ENCODE measurements at regions not wholly inside any gene's neighbourhood (a gene's known extent, or its start where the extent isn't known, plus 50 kb on each side); places are given as distances from the start of the nearest gene placed in this dataset.

DNA sequence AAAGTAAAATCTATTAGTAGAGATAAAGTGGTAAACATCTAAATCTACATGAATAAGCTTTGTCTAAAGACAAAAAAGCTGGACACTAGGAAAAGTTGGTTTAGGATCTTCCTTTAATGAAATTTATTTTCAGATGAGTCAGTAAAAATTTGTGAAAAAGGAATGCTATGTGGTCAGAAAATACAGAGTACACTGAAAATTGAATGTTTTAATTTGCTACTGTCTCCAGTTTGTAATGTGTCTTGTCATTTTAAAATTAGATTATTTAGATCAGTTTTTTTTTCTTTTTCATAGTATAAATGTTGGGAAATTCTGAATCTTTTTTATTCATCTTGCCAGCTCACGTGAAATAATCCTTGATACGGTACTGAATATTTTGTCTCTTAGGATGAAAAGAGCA is 56.9 kb downstream of the SLITRK6 start:
- TF ChIP-seq, protein P1, sequence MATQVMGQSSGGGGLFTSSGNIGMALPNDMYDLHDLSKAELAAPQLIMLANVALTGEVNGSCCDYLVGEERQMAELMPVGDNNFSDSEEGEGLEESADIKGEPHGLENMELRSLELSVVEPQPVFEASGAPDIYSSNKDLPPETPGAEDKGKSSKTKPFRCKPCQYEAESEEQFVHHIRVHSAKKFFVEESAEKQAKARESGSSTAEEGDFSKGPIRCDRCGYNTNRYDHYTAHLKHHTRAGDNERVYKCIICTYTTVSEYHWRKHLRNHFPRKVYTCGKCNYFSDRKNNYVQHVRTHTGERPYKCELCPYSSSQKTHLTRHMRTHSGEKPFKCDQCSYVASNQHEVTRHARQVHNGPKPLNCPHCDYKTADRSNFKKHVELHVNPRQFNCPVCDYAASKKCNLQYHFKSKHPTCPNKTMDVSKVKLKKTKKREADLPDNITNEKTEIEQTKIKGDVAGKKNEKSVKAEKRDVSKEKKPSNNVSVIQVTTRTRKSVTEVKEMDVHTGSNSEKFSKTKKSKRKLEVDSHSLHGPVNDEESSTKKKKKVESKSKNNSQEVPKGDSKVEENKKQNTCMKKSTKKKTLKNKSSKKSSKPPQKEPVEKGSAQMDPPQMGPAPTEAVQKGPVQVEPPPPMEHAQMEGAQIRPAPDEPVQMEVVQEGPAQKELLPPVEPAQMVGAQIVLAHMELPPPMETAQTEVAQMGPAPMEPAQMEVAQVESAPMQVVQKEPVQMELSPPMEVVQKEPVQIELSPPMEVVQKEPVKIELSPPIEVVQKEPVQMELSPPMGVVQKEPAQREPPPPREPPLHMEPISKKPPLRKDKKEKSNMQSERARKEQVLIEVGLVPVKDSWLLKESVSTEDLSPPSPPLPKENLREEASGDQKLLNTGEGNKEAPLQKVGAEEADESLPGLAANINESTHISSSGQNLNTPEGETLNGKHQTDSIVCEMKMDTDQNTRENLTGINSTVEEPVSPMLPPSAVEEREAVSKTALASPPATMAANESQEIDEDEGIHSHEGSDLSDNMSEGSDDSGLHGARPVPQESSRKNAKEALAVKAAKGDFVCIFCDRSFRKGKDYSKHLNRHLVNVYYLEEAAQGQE (IDR thresholded peaks at IDR 0.05; ENCODE audit: insufficient read depth in 1 of 2, low read depth in 2 of 2, low read length in 2 of 2): no peak
- TF ChIP-seq POLR2AphosphoS5 (IDR thresholded peaks at IDR 0.05; ENCODE audit: low read depth, low read length) (no peak), TAF1 (IDR thresholded peaks at IDR 0.05; ENCODE audit: borderline replicate concordance, insufficient read depth, low read length) (no peak), SIN3A (IDR thresholded peaks at IDR 0.05; ENCODE audit: borderline replicate concordance, insufficient read depth, low read length) (no peak)
